GM21529 (cell line): ENCODE measurements at regions not wholly inside any gene's neighbourhood (a gene's known extent, or its start where the extent isn't known, plus 50 kb on each side); places are given as distances from the start of the nearest gene placed in this dataset.

ENCODE experiments used
- ATAC-seq: cut with Tn5 transposase; IDR thresholded peaks from one replicate; pipeline ENCODE4 v1.9.1; 2021; ENCODE audit not compliant: unreplicated experiment

DNA sequence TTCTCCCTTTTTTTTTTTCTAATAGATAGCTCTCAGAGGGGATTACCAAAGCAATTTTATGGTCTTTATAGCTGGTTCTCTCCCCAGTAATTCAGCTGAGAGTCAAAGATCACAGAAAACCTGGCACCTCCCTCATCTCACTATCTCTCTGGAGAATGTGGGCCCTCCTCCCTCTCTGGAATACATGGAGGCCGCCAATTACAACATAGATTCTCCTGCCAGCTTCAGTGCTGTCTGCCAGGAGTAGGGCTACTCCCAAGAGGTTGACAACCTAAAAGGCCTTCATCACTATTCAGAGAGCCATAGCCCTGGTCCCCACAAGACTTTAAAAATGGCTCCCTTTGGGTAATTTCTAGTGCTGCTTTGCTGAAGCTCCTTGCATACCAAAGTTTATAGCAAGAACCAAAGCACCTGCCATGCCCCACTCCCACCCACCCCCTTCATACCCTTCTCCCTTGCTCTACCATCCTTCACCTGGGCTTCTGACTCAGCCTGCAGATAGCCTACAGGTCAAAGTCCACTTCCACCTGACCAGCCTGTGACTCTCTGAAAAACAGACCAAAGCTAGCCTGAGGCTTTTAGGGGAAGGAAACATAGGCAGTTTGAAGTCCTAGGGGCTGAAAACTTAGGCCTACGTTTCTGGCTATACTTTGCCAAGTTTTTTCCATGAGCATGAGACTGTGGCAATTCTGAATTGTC, 472.3 kb downstream of the TNS1 start:
- no peak for ATAC-seq

DNA sequence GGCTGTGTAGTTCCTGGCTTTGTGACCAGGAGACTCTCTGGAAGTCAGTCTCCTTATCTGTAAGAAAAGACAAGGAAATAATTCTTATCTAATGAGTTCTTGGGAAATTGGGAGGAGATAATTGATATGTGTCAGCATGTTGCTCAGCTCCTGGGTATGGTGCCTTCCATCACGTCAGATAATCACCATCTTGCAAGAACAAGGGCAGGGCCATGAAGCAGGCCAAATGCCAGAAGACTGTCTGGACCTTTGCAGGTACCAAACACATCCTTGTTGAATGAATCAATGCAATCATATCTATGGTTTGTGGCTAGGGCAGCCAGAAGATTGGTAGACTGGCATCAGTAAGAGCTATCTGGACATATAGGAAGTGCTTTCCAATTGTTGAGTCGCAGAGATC, 473.5 kb downstream of the TNS1 start:
- ATAC-seq: no peak

DNA sequence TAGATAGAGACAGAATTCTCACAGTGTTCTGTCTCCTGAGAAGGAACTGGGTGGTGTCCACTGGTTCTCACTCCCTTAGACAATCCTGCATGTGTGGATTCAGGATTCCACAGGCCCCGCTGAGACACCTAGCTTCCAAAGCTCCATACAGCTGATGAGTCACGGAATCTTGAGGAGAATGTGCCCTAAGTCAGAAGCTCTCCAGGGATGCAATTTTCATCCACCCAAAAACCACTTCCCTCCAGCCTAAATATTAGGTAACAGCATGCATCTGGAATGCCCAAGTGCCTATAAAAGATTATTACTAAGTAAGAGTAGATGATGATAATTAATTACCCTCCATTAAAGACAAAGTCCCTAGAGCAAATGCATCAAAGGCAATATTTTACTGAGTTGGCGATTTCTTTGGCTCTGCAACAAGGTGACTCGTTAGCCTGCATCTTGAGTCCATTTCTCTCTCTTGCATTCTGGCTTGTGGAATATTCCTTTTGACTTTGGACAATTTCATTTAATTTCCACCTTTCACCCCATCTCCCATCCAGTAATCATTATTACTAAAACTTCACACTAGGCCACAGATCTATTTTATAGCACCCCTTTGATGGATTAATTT, 475.1 kb downstream of the TNS1 start:
- no peak for ATAC-seq

DNA sequence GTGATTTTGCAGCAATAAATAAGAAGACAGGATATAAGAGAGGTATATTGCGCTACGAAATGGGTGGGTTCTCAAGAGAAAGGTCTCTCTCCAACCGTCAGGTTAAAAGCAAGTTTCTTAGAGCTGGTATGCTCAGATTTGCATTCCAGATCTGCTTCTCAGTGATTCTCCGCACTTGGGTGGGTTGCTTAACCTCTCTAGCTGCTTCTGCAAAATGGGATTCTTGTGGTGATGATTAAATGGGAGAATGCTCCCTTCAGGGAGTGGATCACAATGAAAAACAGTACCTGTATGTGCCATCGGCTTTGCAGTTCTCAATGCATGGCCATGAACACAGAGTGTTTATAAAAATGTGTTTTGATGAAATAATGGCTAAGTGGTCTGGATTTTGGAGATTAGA, 477.7 kb downstream of the TNS1 start:
- no peak for ATAC-seq

DNA sequence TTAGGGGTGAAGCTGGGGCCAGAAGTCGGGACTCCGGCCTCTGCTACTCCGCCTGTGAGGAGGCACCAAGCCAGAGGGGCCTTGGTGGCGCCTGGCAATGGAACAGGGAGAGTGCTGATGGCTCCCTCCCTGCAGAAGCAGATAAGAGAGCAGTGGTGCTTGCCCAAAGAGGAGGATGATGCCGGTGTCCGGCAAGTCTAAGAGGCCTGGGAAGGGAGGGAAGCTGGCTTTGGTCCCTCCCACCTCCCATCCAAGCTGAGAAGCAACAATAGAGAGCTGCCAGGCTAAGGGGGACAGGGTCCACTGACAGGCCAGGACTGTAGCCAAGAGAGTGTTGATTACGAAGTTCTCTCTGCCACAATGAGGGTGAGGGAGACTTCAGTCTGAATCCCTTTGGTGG, 479.5 kb downstream of the TNS1 start:
- ATAC-seq: no peak

DNA sequence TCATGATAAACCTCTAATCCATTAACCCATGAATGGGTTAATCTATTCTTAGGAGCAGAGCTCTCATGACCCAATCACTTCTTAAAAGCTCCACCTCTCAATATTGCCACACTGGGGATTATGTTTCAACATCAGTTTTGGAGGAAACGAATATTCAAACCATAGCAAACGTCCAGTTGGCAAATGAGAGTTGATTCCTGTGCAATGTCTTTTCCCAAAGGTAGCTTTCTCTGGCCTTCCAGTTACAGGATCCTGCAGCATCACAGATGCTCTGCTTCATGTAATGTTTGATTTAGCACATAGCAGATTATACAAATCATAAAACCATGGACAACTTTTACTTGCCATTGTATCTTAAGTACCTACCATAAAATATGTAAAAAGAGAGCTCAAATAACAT, 481.0 kb downstream of the TNS1 start:
- ATAC-seq: no peak

DNA sequence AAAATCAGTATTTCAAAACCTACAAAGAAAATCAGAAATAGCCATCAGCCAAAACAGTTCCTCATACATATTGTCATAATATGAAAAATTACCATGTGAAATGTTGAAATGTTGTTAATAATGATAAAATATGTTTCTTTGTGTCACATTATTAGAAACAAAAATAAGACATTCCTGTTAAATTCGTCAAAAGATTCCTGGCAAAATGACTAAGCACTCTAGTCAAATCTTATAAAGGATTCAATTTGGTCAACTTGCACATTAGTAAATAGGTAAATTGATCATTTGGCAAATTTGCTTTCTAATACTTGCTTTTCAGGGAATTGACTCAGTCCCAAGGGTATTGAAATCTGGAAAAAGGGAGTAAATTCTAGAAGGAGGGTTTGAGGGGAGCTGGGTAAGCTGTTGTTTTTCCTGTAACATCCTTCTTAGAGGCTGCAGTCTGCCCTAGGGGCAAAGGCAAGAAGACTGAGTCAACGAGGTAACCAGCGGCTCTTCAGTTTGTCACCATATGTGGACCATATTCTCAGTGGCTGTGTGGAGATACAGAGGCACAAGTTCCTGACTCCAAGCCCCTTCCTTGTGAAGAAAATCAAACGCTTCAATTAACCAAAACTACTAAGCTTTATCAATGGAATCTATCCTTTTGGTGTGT, 482.3 kb downstream of the TNS1 start:
- no peak for ATAC-seq

DNA sequence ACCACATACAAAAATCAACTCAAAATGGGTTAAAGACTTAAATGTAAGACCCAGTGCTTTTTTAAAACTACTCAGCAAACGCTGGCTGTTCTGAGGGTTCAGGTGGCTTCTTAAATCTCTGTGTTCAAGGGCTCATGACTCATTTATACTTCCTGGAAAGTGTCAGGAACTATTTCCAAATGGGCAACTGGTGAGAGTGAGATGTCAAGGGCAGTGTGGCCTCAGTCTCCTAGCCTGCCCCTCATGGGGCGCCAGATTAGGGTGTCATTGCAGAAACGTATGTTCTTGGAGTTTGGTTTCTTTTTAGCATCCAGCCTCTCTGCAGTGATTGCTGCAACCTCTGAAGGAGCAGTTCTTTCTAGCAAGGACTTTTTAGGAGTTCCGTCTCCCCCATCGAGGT, 485.4 kb downstream of the TNS1 start:
- ATAC-seq: no peak

DNA sequence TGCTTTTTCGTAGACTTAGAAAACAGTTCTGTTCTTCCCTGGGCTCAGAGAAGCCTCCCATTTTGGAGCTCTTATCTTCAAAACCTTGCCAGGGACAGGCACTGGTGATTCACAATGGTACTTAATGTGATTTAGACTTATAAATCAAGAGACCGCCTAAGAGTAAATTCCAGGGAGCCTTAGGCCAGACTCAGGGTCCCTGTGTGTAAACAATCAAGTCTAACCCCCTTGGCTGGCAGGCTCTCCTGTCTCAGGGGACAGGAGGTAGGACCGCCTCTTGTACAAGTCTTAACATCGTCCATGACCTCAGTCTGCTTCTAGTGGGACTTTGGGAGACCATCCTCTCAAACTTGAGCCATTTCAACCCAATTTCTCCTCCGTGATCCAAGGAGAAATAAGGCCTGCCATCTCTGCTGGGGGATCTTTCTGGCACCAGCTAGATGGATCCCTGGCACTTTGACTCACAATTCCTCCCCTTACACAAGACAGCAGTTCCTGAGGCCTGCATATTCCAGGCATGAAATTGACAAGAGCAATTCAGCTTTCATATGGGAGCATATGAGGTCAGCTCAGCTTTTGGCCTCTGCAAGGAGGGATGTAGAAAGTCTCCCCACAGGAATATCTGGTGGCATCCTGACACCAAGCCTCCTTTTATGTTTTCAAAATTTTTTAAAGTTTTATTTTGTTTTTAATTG, 487.0 kb downstream of the TNS1 start:
- no peak for ATAC-seq

DNA sequence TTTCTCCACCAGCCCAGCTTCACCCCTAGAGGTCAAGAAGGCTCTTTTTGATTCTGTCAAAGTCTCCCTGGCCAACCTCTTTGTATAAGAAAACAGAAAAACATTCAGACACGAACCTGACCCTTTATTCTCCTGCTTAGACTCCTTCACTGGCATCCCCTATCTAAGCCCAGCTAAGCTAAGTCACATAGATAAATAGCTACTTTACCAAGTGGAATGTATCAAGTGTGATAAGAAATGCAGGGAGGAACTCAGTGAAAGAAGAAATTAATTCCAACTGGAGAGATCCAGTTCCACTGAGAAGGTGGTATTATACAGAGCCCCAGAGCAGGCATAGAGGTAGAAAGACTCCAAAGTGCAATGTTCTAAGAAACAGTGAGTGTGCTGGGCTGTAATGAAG, 489.5 kb downstream of the TNS1 start:
- ATAC-seq: no peak

DNA sequence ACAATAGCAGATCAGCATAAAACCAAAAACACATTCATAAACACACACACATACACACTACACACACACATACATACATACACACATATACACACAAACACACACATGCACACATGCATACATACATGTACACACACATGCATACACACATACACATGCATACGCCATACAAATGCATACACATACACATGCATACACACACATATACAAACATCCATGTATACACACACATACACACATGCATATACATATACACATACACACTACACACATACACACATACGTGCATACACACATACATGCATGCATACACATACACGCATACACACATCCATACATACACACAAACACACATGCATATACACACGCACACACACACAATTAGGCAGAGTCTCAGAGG, 490.1 kb downstream of the TNS1 start:
- no peak for ATAC-seq

DNA sequence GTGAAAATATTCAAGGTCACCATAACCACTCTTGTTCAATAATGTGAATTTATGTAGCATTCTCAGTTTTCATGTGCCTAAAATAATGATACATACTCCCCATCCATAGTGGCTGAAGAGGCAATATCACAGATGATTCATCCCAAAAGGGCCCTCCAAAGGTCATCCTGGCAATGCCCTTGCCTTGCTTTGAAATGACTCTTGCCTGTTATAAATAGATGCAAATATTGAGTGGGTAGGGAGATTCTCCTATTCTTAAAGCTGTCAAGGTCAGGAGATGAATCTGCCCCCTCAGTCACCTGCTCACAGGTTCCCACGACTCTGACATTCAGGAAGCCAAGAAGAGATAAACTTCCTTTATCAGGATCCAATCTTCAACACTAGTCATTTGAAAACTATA, 490.5 kb downstream of the TNS1 start:
- ATAC-seq: no peak

DNA sequence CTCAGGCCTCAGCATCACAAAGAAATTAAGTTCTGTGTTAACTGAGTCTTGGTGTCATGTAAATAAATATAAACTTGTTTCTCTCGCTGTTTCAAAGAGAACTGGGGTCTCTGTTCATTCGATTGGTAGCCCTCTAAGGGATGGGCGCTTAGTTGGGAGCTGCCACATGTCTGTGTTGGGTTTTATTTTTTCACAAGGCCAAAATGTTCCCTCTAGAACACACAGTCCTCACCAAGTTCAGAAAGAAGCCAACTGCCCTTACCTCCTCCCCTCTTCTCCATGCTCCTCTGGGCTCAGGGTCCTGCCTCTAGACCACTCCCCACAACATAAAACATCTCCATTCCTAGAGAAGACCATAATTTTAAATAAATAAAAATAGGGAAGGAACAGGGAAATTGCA, 490.9 kb downstream of the TNS1 start:
- no peak for ATAC-seq

DNA sequence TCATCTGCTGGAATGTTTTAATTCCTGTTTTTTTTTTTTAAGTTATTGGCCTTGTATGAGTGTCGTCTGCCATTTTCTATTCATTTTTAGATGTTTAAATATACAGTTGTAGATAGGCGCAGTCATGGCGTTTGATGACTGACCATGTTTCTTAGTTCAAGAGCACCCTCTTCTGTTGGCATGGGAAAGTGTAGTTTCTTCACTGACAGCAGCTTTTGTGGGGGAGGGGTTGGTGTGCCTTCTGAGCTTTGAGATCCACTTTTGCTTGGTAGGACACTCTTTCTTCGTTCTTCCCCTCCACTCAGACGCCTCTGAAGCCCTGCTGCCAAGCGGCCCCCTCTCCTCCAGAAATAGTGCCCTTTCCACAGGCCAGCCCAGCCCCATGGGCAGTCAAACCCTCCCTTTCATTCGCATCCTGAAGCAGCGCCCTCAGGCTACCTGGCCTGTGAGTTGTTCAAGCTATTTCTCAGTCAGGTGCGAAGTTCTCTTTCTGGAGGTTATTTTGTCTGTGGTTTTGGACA, 492.0 kb downstream of the TNS1 start:
- ATAC-seq: peak; percentile 67

DNA sequence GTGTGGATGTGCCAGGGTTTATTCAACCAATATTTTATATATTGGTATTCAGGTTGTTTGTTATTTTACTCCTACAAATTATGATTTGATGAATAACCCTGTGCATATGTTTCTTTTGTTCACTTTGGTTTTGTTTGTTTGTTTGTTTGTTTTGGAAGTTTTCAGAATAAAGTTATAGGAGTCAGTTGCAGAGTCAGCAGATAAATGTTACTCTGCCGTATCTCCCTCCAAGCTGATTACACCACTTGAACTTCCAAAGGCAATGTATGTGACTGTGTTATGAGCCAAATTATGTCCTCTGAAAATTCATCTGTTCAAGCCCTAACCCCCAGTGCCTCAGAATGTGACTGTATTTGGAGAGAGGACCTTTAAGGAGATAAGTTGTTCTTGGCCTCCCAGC, 497.5 kb downstream of the TNS1 start:
- no peak for ATAC-seq

DNA sequence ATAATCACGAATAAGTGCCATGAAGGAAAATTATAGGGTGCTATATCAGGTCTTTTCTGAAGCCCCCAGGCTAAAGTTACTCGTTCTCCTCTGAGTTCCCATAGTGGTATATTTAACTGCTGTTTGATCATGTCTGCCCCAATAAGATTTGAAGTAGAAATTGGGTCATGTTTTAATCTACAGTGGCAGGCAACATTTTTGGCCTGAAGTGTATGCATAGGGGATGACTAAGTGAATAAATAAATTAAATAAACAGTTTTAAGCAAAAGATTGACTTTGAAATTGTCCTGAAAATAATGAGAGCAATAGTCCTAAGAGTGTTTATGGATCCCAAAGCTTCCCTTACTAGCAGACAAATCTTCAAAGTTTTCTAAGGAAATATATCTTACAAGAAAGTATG, 500.9 kb downstream of the TNS1 start:
- ATAC-seq: no peak

DNA sequence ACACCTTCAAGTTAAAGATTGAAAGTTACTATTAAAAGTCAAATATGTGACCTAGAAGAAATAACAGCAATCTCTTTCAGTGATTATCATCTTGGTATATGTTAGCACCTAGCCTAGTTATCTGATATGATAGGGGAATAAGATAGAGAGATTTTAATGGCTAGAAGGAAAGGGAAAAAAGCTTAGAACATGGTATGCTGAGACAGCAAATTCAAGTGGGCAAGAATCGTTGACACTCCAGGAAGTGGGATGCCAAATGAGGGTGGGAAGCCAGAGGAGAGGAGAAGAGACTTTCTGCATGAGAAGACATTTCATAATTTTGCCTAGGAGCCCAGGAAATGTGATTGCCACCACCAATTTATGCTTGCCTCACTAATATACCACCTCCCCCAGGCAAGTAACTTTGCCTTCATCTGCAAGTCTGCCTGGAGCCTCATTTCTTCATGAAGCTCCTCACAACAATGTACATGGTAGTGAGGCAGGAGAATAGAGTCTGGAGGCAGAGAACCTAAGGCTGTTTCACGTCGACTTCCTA, 504.9 kb downstream of the TNS1 start:
- ATAC-seq: no peak

DNA sequence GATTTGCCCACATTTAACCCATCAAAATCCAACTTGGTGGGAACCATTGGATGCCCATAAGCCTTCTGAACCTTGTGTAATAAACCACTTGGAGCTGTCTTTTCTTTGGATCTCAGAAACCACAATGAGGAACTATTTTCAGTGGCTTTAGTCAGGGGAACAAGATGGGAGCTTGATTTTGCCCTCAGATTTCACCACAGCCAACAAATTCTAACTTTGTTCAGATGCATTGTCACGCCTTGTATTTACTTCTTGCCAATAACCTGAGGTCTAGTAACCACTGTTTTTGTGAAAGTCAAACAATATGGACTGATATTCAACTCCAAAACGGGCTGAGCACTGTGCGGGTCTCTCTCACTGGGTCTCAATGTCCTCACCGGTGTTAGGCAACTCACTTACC, 508.2 kb downstream of the TNS1 start:
- no peak for ATAC-seq

DNA sequence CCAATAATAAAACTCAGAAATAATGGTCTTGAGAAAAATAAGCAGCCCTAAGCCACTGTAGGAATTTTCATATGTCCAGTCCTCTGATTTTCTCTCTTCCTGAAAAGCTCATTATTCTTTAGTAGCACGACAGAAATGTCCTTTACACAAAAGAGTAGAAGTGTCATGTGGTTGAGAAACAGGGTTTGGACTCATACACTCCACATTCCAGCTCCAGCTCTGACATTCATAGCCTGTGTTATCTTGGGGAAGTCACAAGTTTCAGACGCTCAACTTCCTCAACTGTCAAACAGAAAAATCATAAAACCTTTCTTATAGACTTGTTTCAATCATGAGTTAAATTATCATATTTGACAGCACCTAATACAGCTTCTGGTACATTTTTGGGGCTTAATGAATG, 511.5 kb downstream of the TNS1 start:
- no peak for ATAC-seq

DNA sequence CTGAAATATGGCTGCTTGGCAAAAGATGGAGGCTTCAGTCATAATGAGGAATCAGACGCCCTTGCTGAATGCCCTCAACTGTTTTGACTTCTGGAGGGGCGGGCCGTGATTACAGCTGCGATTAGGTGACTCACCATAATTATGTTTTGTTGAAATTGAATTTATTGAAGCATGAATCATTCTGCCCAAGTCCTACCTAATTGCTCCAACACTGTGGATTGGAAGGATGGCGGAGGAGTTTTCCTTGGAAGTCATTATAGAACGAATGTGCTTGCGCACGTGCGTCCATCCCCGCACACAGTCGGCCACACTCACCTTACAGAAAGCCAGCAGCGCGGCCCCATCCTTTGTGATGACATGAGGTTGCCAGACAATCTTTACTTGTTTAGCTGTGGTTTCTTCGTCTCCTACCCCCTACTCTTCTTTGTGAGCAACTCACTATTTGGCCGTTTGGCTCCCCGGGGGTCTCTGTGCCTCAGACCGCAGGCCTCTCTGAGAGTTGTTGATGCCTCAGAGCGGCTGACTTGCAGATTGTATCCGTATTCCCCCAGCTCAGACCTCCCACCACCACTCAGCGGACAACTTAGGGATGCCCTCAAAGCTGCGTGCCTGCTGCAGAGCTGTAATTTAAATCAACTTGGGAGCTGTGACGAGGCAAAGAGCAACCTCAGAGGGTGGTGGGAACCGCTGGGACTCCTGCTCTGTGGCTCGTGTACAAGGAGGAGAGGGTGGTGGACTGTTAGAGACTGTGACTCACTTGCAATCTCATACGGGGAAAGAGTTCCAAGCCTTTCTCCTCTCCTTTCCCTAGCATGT, 513.4 kb downstream of the TNS1 start:
- ATAC-seq: no peak

DNA sequence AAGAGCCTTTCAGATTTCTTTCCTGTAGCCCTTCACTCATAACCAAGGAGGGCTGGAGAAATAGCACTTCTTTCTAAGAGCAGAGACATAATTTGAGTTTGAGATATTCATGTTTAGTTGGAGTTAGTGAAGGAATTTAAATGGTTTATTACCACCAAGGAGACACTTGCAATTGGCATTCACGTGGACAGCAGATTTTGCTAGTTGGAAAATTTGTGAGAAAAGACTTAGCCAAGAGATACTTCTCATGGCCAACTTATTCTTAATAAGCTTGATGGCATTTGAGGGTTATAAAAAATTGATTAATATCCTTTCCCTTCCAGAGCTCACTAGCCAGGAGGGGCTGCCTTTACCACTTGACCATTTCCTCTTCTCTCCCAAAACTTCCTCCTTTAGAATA, 518.7 kb downstream of the TNS1 start:
- ATAC-seq: no peak
